ENCODE measurements at regions not wholly inside any gene's neighbourhood (a gene's known extent, or its start where the extent isn't known, plus 50 kb on each side); places are given as distances from the start of the nearest gene placed in this dataset.

GRCh38 chr2:138218397-138218796 lies 254.1 kb downstream of the HNMT start:
- DNase-seq (ENCODE audit: low read depth) = no peak
- TF ChIP-seq CTCF (IDR thresholded peaks at IDR 0.05; ENCODE audit: control insufficient read depth, insufficient read depth, low read depth, low read length, missing control alignments) = no peak
- no peak overlapping the region for H3K4me3 ChIP-seq (ENCODE audit: control insufficient read depth, low read depth, low read length)

GRCh38 chr2:138219961-138220360 lies 255.7 kb downstream of the HNMT start:
- H3K4me3 ChIP-seq (ENCODE audit: control insufficient read depth, low read depth, low read length) = no peak overlapping the region
- DNase-seq (ENCODE audit: low read depth) = no peak
- no peak for TF ChIP-seq CTCF (IDR thresholded peaks at IDR 0.05; ENCODE audit: control insufficient read depth, insufficient read depth, low read depth, low read length, missing control alignments)

GRCh38 chr2:138221358-138221757 lies 257.1 kb downstream of the HNMT start:
- H3K4me3 ChIP-seq (ENCODE audit: control insufficient read depth, low read depth, low read length) = no peak overlapping the region
- DNase-seq (ENCODE audit: low read depth) = no peak
- no peak for TF ChIP-seq CTCF (IDR thresholded peaks at IDR 0.05; ENCODE audit: control insufficient read depth, insufficient read depth, low read depth, low read length, missing control alignments)

GRCh38 chr2:138223319-138223718 lies 259.0 kb downstream of the HNMT start:
- H3K4me3 ChIP-seq (ENCODE audit: control insufficient read depth, low read depth, low read length) = no peak overlapping the region
- TF ChIP-seq CTCF (IDR thresholded peaks at IDR 0.05; ENCODE audit: control insufficient read depth, insufficient read depth, low read depth, low read length, missing control alignments) = no peak
- no peak for DNase-seq (ENCODE audit: low read depth)

- H3K4me3 ChIP-seq (ENCODE audit: control insufficient read depth, low read depth, low read length) = no peak overlapping the region
- no peak for TF ChIP-seq CTCF (IDR thresholded peaks at IDR 0.05; ENCODE audit: control insufficient read depth, insufficient read depth, low read depth, low read length, missing control alignments)
- no peak for DNase-seq (ENCODE audit: low read depth)
Observed at GRCh38 chr2:138227195-138227594, 262.9 kb downstream of the HNMT start.

- no peak for DNase-seq (ENCODE audit: low read depth)
- no peak for TF ChIP-seq CTCF (IDR thresholded peaks at IDR 0.05; ENCODE audit: control insufficient read depth, insufficient read depth, low read depth, low read length, missing control alignments)
- no peak overlapping the region for H3K4me3 ChIP-seq (ENCODE audit: control insufficient read depth, low read depth, low read length)
Observed at GRCh38 chr2:138228101-138228500, 263.8 kb downstream of the HNMT start.

- TF ChIP-seq CTCF (IDR thresholded peaks at IDR 0.05; ENCODE audit: control insufficient read depth, insufficient read depth, low read depth, low read length, missing control alignments) = no peak
- DNase-seq (ENCODE audit: low read depth) = no peak
- no peak overlapping the region for H3K4me3 ChIP-seq (ENCODE audit: control insufficient read depth, low read depth, low read length)
Observed at GRCh38 chr2:138234265-138234664, 267.3 kb upstream of the SPOPL start.

All from AG09309 (cell line).